A549 (cell line): ENCODE measurements at regions not wholly inside any gene's neighbourhood (a gene's known extent, or its start where the extent isn't known, plus 50 kb on each side); places are given as distances from the start of the nearest gene placed in this dataset.
A peak's percentile ranks its signal among the peaks of the same experiment; 100 is the strongest.

Experiments used
- ATAC-seq, 2 experiments: fragments of 200-7000 bp in 1 of 2; fragments of >200 bp in 1 of 2; cut with Nextera tagmentation in 1 of 2; cut with Tn5 transposase in 1 of 2; 3 replicates each; pipeline versions ENCODE4 v1.8.0 to v1.9.1; 2018 to 2020; ENCODE audit warnings: mild to moderate bottlenecking in 1 of 2, moderate library complexity in 1 of 2
- CTCF ChIA-PET: fragments of 300-600 bp; sonication (Branson Sonifier 250); formaldehyde crosslinking; extraction: SDS; loops from one replicate; lab custom pipeline; 2021; ENCODE audit warnings: antibody characterized with exemption, inconsistent platforms; lab: Yijun Ruan, JAX
- POLR2A ChIA-PET: fragments of 350-600 bp; formaldehyde crosslinking; extraction: SDS; loops from one replicate; lab custom pipeline; 2021; ENCODE audit warnings: antibody characterized with exemption, inconsistent platforms; lab: Yijun Ruan, JAX
- DNase-seq, 2 experiments: peaks; one replicate each; pipeline versions ENCODE4 v3.0.0 to v3.0.0-alpha.2; 2011 to 2016; ENCODE audit warnings: low read depth in 1 of 2, low spot score in 1 of 2
- FAIRE-seq: peaks from 2 replicates; lab custom pipeline; 2011; peaks lifted over from hg19 to GRCh38; lab: Jason Lieb, UNC
- H3K27ac ChIP-seq, 2 experiments: fragments of >200 bp; sonication (Bioruptor Twin); formaldehyde crosslinking; 3 replicates each; pipeline ENCODE4 v1.5.1; 2016 to 2017
- H3K4me1 ChIP-seq: fragments of >200 bp; sonication (Bioruptor Twin); formaldehyde crosslinking; 3 replicates; pipeline ENCODE4 v1.6.1; 2016
- H3K4me2 ChIP-seq: fragments of >200 bp; sonication (Bioruptor Twin); formaldehyde crosslinking; 3 replicates; pipeline ENCODE4 v1.6.1; 2016
- H3K4me3 ChIP-seq: fragments of >200 bp; sonication (Bioruptor Twin); formaldehyde crosslinking; 3 replicates; pipeline ENCODE4 v1.5.1; 2016
- H3K9me3 ChIP-seq: fragments of >200 bp; sonication (Bioruptor Twin); formaldehyde crosslinking; 3 replicates; pipeline ENCODE4 v1.6.1; 2016
- ESRRA ChIP-seq: fragments of 150-350 bp; IDR thresholded peaks from 2 replicates; pipeline ENCODE4 v1.6.1; 2014; ENCODE audit warnings: mild to moderate bottlenecking, low read length, borderline replicate concordance
- FOSL2 ChIP-seq, 2 experiments: fragments of 450-650 bp in 1 of 2; fragments of >200 bp in 1 of 2; sonication (Bioruptor Twin) in 1 of 2; formaldehyde crosslinking; IDR thresholded peaks; 2 replicates each; pipeline versions ENCODE4 v1.5.0 to v1.6.1; 2016 to 2020; ENCODE audit warnings: mild to moderate bottlenecking in 1 of 2, moderate library complexity in 1 of 2
- FOXS1 ChIP-seq: fragments of 250-450 bp; sonication (Bioruptor Pico); IDR thresholded peaks from 2 replicates; pipeline ENCODE4 v1.5.0; 2020; ENCODE audit warnings: mild to moderate bottlenecking, moderate library complexity
- HOXB13 ChIP-seq: fragments of 250-450 bp; sonication (Bioruptor Pico); IDR thresholded peaks from 2 replicates; pipeline ENCODE4 v1.5.0; 2020; ENCODE audit warnings: low read depth, mild to moderate bottlenecking, moderate library complexity
- MAFK ChIP-seq: fragments of 450-650 bp; IDR thresholded peaks from 2 replicates; pipeline ENCODE4 v1.6.1; 2014; ENCODE audit not compliant: partially characterized antibody
- NPAS2 ChIP-seq: fragments of 250-450 bp; sonication (Bioruptor Pico); IDR thresholded peaks from 2 replicates; pipeline ENCODE4 v1.8.0; 2022; ENCODE audit warnings: mild to moderate bottlenecking, moderate library complexity, borderline replicate concordance
- POLR2AphosphoS2 ChIP-seq: conservative IDR thresholded peaks from 2 replicates; pipeline ENCODE4 v1.6.1; 2012; ENCODE audit warnings: low read length, improper control_type of control experiment, inconsistent platforms
- RAD21 ChIP-seq, 2 experiments: fragments of >200 bp in 1 of 2; sonication (Bioruptor Twin) in 1 of 2; formaldehyde crosslinking in 1 of 2; IDR thresholded peaks in 1 of 2; conservative IDR thresholded peaks in 1 of 2; 2 replicates in 1 of 2; 3 replicates in 1 of 2; pipeline ENCODE4 v1.6.1; 2012 to 2018; ENCODE audit warnings: inconsistent platforms in 1 of 2
- SMC3 ChIP-seq: fragments of >200 bp; sonication (Bioruptor Twin); formaldehyde crosslinking; IDR thresholded peaks from 3 replicates; pipeline ENCODE4 v1.6.1; 2018; ENCODE audit warnings: inconsistent platforms
- TFCP2L1 ChIP-seq: fragments of 250-450 bp; sonication (Bioruptor Pico); IDR thresholded peaks from 2 replicates; pipeline ENCODE4 v1.5.0; 2021; ENCODE audit warnings: mild to moderate bottlenecking
- WGBS: methylation state at CpG from one replicate; pipeline ENCODE4 v1.1.6; 2017; ENCODE audit errors: missing lambda C conversion rate; 5-methylcytosine and 5-hydroxymethylcytosine counted together
- TF ChIP-seq, protein P1 (sequence below): fragments of >200 bp; sonication (Bioruptor Twin); formaldehyde crosslinking; IDR thresholded peaks from 2 replicates; pipeline ENCODE4 v1.6.1; 2016
- TF ChIP-seq, protein P2 (sequence below): IDR thresholded peaks from 2 replicates; pipeline ENCODE4 v1.6.1; 2012
- TF ChIP-seq, protein P3 (sequence below): fragments of >200 bp; sonication (Bioruptor Twin); formaldehyde crosslinking; IDR thresholded peaks from 3 replicates; pipeline ENCODE4 v1.5.1; 2016
- TF ChIP-seq, protein P4 (sequence below): IDR thresholded peaks from 2 replicates; pipeline ENCODE4 v1.6.1; 2012; ENCODE audit warnings: low read depth, borderline replicate concordance

- peak; percentile 88 for FAIRE-seq
- POLR2A ChIA-PET: interaction anchor here (0.5 to 2.2 kb wide), 3 partner anchors 63 to 165 kb away, joined by 4 to 11 read pairs (median 4); no protein-coding TSS in a partner anchor
Measured at GRCh38 chr5:34522599-34523386, 133.3 kb upstream of the RAI14 start.

DNA sequence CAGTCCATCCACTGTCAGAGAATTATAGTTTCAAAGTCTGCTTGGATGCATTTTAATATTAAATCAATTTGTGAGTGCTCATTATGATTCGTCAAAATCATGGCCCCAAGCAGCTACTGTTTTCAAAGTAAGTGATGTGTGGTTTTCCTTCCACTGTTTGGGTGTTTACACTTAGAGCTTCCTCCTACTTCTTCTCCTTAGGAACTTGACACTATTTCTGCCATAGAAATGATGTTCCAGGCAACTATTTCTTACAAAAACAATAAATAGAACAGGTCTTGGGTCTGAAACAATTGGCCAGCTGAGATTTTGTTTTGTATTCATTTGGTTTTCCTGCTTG lies 132.8 kb upstream of the RAI14 start:
- H3K4me2 ChIP-seq: peak overlapping the region; percentile 43
- H3K27ac ChIP-seq: peak overlapping the region; percentile 68 to 82
- H3K4me1 ChIP-seq: peaks cover 36% of the 10 kb centered on the region
- DNase-seq (no peak), ATAC-seq (peak; percentile 17 to 48; a peak in 4 of 6 replicates), FAIRE-seq (no peak)
- H3K9me3 ChIP-seq: no peaks in the 10 kb centered on the region
- TF ChIP-seq RAD21 (conservative IDR thresholded peaks at IDR 0.05 in 1 of 2, IDR thresholded peaks at IDR 0.05 in 1 of 2) (peak in 1 of 2 experiments; percentile 32; a peak in 2 of 5 replicates), POLR2AphosphoS2 (no peak), FOXS1 (no peak)
- ChIA-PET CTCF (interaction anchor here (0.6 to 4.2 kb wide), 70 partner anchors 9 to 391 kb away, joined by 3 to 49 read pairs (median 5); partner anchors contain the start of genes BRIX1, RAD1, RAI14 and TTC23L), POLR2A (interaction anchor here (0.5 to 2.2 kb wide), 3 partner anchors 62 to 164 kb away, joined by 4 to 11 read pairs (median 4); no protein-coding TSS in a partner anchor)
- no peak overlapping the region for H3K4me3 ChIP-seq
- 0% methylated on average over 1 of the region's 1 CpG for WGBS

More at GRCh38 chr5:34522599-34523386, 133.3 kb upstream of the RAI14 start:
- peak overlapping the region; percentile 68 to 82 for H3K27ac ChIP-seq
- TF ChIP-seq NPAS2 (CRISPR knock-in tag): no peak
- peak; percentile 95 for TF ChIP-seq SMC3
- peak; percentile 95 to 97 for TF ChIP-seq RAD21 (conservative IDR thresholded peaks at IDR 0.05 in 1 of 2, IDR thresholded peaks at IDR 0.05 in 1 of 2)
- 0 out of 2 replicates have a peak, but pooled peaks have one; percentile 26 for TF ChIP-seq HOXB13
- TF ChIP-seq, protein P1, sequence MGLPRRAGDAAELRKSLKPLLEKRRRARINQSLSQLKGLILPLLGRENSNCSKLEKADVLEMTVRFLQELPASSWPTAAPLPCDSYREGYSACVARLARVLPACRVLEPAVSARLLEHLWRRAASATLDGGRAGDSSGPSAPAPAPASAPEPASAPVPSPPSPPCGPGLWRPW: no peak
- TF ChIP-seq, protein P2, sequence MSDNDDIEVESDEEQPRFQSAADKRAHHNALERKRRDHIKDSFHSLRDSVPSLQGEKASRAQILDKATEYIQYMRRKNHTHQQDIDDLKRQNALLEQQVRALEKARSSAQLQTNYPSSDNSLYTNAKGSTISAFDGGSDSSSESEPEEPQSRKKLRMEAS: 0 out of 2 replicates have a peak, but pooled peaks have one; percentile 19
- TF ChIP-seq, protein P3, sequence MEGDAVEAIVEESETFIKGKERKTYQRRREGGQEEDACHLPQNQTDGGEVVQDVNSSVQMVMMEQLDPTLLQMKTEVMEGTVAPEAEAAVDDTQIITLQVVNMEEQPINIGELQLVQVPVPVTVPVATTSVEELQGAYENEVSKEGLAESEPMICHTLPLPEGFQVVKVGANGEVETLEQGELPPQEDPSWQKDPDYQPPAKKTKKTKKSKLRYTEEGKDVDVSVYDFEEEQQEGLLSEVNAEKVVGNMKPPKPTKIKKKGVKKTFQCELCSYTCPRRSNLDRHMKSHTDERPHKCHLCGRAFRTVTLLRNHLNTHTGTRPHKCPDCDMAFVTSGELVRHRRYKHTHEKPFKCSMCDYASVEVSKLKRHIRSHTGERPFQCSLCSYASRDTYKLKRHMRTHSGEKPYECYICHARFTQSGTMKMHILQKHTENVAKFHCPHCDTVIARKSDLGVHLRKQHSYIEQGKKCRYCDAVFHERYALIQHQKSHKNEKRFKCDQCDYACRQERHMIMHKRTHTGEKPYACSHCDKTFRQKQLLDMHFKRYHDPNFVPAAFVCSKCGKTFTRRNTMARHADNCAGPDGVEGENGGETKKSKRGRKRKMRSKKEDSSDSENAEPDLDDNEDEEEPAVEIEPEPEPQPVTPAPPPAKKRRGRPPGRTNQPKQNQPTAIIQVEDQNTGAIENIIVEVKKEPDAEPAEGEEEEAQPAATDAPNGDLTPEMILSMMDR: peak; percentile 85
- TF ChIP-seq, all 56 proteins: peak for 5
- CTCF ChIA-PET: interaction anchor here (0.6 to 4.2 kb wide), 69 partner anchors 10 to 392 kb away, joined by 3 to 49 read pairs (median 5); partner anchors contain the start of genes BRIX1, RAD1, RAI14 and TTC23L
- peak overlapping the region; percentile 43 for H3K4me2 ChIP-seq
- H3K9me3 ChIP-seq: no peaks in the 10 kb centered on the region
- DNase-seq (peak; percentile 80 to 86), ATAC-seq (peak; percentile 94 to 96)
- H3K4me3 ChIP-seq: no peak overlapping the region
- H3K4me1 ChIP-seq: peaks cover 40% of the 10 kb centered on the region
- 43% methylated on average over 11 of the region's 11 CpGs for WGBS

DNA sequence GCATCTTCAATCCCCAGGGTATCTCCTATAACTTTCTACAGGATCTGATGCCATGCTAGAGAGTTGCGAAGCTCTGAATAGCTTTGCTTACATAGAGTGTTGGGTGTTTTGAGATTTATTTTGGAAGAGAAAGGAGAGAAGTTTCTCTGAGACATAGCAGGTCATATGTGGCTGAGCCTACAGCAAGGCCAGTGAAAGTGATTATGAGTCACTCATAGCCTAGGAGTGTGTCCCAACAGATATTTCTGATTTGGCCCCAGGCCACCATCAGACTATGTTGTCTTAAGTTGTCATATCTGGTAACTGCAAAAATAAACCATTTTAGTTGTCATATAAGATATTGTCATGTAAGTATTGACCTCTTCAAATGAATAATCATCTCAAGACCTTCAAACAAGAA lies 132.0 kb upstream of the RAI14 start:
- Histone ChIP-seq H3K4me3 (no peak overlapping the region), H3K27ac (peak overlapping the region; percentile 68 to 82; a peak in 5 of 6 replicates), H3K4me2 (peak overlapping the region; percentile 25; the same call in 2 of the 3 replicates), H3K4me1 (peaks cover 36% of the 10 kb centered on the region)
- 79% methylated on average over 1 of the region's 1 CpG for WGBS
- POLR2A ChIA-PET: interaction anchor here (1.0 to 2.2 kb wide), 2 partner anchors 62 to 163 kb away, joined by 4 to 11 read pairs; no protein-coding TSS in a partner anchor
- no peak for TF ChIP-seq TFCP2L1 (CRISPR knock-in tag)
- no peak for TF ChIP-seq ESRRA
- TF ChIP-seq FOSL2 (IDR thresholded peaks at IDR 0.05): peak; percentile 40; the same call in 1 of the 2 replicates
- TF ChIP-seq FOSL2 (CRISPR knock-in tag; IDR thresholded peaks at IDR 0.05): peak; percentile 77
- peak; percentile 32; the same call in 1 of the 3 replicates for TF ChIP-seq SMC3
- TF ChIP-seq, all 56 proteins: peak for 2
- CTCF ChIA-PET: interaction anchor here (0.7 to 4.2 kb wide), 45 partner anchors 9 to 381 kb away, joined by 3 to 49 read pairs (median 6); partner anchors contain the start of genes RAI14 and TTC23L
- H3K9me3 ChIP-seq: no peaks in the 10 kb centered on the region
- ATAC-seq (peak; percentile 49 to 58; a peak in 3 of 6 replicates), DNase-seq (peak; percentile 18 to 36), FAIRE-seq (no peak)

GRCh38 chr5:34525761-34526160 lies 130.4 kb upstream of the RAI14 start:
- peak overlapping the region; percentile 39 to 63 for H3K27ac ChIP-seq
- FAIRE-seq (no peak), DNase-seq (peak in 1 of 2 experiments; percentile 61)
- CTCF ChIA-PET: interaction anchor here (2.0 to 3.4 kb wide), 2 partner anchors 60 to 372 kb away, joined by 4 to 49 read pairs; no protein-coding TSS in a partner anchor
- TF ChIP-seq MAFK: peak; percentile 46
- TF ChIP-seq, protein P4, sequence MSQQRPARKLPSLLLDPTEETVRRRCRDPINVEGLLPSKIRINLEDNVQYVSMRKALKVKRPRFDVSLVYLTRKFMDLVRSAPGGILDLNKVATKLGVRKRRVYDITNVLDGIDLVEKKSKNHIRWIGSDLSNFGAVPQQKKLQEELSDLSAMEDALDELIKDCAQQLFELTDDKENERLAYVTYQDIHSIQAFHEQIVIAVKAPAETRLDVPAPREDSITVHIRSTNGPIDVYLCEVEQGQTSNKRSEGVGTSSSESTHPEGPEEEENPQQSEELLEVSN: no peak
- TF ChIP-seq, all 56 proteins: peak for 1
- peak in 1 of 2 experiments; percentile 15; a peak in 2 of 6 replicates for ATAC-seq
- Histone ChIP-seq H3K4me3 (no peak overlapping the region), H3K4me1 (peaks cover 33% of the 10 kb centered on the region), H3K9me3 (no peaks in the 10 kb centered on the region), H3K4me2 (peak overlapping the region; percentile 27; the same call in 2 of the 3 replicates)
- 47% methylated on average over 6 of the region's 6 CpGs for WGBS
- POLR2A ChIA-PET: no interaction called here
